GM21723 (cell line): ENCODE measurements at regions not wholly inside any gene's neighbourhood (a gene's known extent, or its start where the extent isn't known, plus 50 kb on each side); places are given as distances from the start of the nearest gene placed in this dataset.

Source experiments
- ATAC-seq: cut with Tn5 transposase; IDR thresholded peaks from one replicate; pipeline ENCODE4 v1.9.1; 2021; ENCODE audit warnings: mild to moderate bottlenecking, moderate library complexity; ENCODE audit not compliant: unreplicated experiment

- ATAC-seq: no peak
Observed at GRCh38 chr2:70036290-70036689, 51.0 kb upstream of the PCBP1 start.

GRCh38 chr2:70035344-70035844 lies 51.9 kb upstream of the PCBP1 start:
- ATAC-seq: no peak

GRCh38 chr2:70030724-70031420 lies 56.4 kb upstream of the PCBP1 start:
- no peak for ATAC-seq

- no peak for ATAC-seq
Observed at GRCh38 chr2:70029814-70030409, 57.4 kb upstream of the PCBP1 start.

GRCh38 chr2:70024284-70024683 lies 62.9 kb upstream of the ASPRV1 start:
- no peak for ATAC-seq

- no peak for ATAC-seq
Observed at GRCh38 chr2:70019096-70019495, 57.7 kb upstream of the ASPRV1 start.

- no peak for ATAC-seq
Observed at GRCh38 chr2:70017962-70018361, 56.5 kb upstream of the ASPRV1 start.

- peak; percentile 66 for ATAC-seq
Observed at GRCh38 chr2:70014959-70015358, 53.5 kb upstream of the ASPRV1 start.

- ATAC-seq: no peak
Observed at GRCh38 chr2:70012887-70013286, 51.5 kb upstream of the ASPRV1 start.

- ATAC-seq: no peak
Observed at GRCh38 chr2:70011786-70012185, 50.4 kb upstream of the ASPRV1 start.

GRCh38 chr2:70011335-70011734 lies 49.9 kb upstream of the ASPRV1 start:
- ATAC-seq: no peak
